ENCODE measurements at regions not wholly inside any gene's neighbourhood (a gene's known extent, or its start where the extent isn't known, plus 50 kb on each side); places are given as distances from the start of the nearest gene placed in this dataset.

GRCh38 chr20:11387189-11387754 lies 530.4 kb upstream of the BTBD3 start:
- no peaks in the 10 kb centered on the region for H3K9me3 ChIP-seq
- no peak for ATAC-seq
- no peak for DNase-seq

GRCh38 chr20:11389186-11389585 lies 528.5 kb upstream of the BTBD3 start:
- no peak for DNase-seq
- H3K36me3 ChIP-seq: no peaks in the 10 kb centered on the region
- TF ChIP-seq, protein P1, sequence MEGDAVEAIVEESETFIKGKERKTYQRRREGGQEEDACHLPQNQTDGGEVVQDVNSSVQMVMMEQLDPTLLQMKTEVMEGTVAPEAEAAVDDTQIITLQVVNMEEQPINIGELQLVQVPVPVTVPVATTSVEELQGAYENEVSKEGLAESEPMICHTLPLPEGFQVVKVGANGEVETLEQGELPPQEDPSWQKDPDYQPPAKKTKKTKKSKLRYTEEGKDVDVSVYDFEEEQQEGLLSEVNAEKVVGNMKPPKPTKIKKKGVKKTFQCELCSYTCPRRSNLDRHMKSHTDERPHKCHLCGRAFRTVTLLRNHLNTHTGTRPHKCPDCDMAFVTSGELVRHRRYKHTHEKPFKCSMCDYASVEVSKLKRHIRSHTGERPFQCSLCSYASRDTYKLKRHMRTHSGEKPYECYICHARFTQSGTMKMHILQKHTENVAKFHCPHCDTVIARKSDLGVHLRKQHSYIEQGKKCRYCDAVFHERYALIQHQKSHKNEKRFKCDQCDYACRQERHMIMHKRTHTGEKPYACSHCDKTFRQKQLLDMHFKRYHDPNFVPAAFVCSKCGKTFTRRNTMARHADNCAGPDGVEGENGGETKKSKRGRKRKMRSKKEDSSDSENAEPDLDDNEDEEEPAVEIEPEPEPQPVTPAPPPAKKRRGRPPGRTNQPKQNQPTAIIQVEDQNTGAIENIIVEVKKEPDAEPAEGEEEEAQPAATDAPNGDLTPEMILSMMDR (IDR thresholded peaks at IDR 0.05): no peak
- H3K27ac ChIP-seq: no peak overlapping the region
- no peaks in the 10 kb centered on the region for H3K9me3 ChIP-seq
- ATAC-seq: no peak
- H3K4me1 ChIP-seq: no peaks in the 10 kb centered on the region
- no peak overlapping the region for H3K4me3 ChIP-seq
- no peaks in the 10 kb centered on the region for H3K27me3 ChIP-seq (ENCODE audit: low read depth)
- intact Hi-C loops (cut with DNase I): no loop called here

More at GRCh38 chr20:11387189-11387754, 530.4 kb upstream of the BTBD3 start:
- no peaks in the 10 kb centered on the region for H3K4me1 ChIP-seq
- H3K27me3 ChIP-seq (ENCODE audit: low read depth): no peaks in the 10 kb centered on the region
- TF ChIP-seq, protein P1 (IDR thresholded peaks at IDR 0.05): no peak
- H3K36me3 ChIP-seq: no peaks in the 10 kb centered on the region
- intact Hi-C loops (cut with DNase I): no loop called here
- H3K27ac ChIP-seq: no peak overlapping the region
- H3K4me3 ChIP-seq: no peak overlapping the region

- intact Hi-C loops (cut with DNase I): no loop called here
- Histone ChIP-seq H3K27ac (no peak overlapping the region), H3K9me3 (no peaks in the 10 kb centered on the region), H3K4me3 (no peak overlapping the region), H3K36me3 (no peaks in the 10 kb centered on the region), H3K27me3 (ENCODE audit: low read depth) (no peaks in the 10 kb centered on the region), H3K4me1 (no peaks in the 10 kb centered on the region)
- DNase-seq (no peak), ATAC-seq (no peak)
- TF ChIP-seq, protein P1 (IDR thresholded peaks at IDR 0.05): no peak
These were observed 526.1 kb upstream of the BTBD3 start for GRCh38 chr20:11391591-11391990.

GRCh38 chr20:11394145-11394833 lies 523.4 kb upstream of the BTBD3 start:
- no peaks in the 10 kb centered on the region for H3K27me3 ChIP-seq (ENCODE audit: low read depth)
- H3K4me1 ChIP-seq: no peaks in the 10 kb centered on the region
- no peak for DNase-seq
- no peak overlapping the region for H3K4me3 ChIP-seq
- no peaks in the 10 kb centered on the region for H3K9me3 ChIP-seq
- no peak overlapping the region for H3K27ac ChIP-seq
- intact Hi-C loops (cut with DNase I): no loop called here
- no peak for ATAC-seq
- TF ChIP-seq, protein P1 (IDR thresholded peaks at IDR 0.05): no peak
- H3K36me3 ChIP-seq: no peaks in the 10 kb centered on the region

GRCh38 chr20:11395581-11395980 lies 522.1 kb upstream of the BTBD3 start:
- intact Hi-C loops (cut with DNase I): no loop called here
- no peaks in the 10 kb centered on the region for H3K4me1 ChIP-seq
- no peaks in the 10 kb centered on the region for H3K36me3 ChIP-seq
- no peaks in the 10 kb centered on the region for H3K27me3 ChIP-seq (ENCODE audit: low read depth)
- no peak overlapping the region for H3K4me3 ChIP-seq
- TF ChIP-seq, protein P1 (IDR thresholded peaks at IDR 0.05): no peak
- no peak overlapping the region for H3K27ac ChIP-seq
- DNase-seq: no peak
- no peaks in the 10 kb centered on the region for H3K9me3 ChIP-seq
- ATAC-seq: no peak
